ENCODE measurements at regions not wholly inside any gene's neighbourhood (a gene's known extent, or its start where the extent isn't known, plus 50 kb on each side); places are given as distances from the start of the nearest gene placed in this dataset.

DNA sequence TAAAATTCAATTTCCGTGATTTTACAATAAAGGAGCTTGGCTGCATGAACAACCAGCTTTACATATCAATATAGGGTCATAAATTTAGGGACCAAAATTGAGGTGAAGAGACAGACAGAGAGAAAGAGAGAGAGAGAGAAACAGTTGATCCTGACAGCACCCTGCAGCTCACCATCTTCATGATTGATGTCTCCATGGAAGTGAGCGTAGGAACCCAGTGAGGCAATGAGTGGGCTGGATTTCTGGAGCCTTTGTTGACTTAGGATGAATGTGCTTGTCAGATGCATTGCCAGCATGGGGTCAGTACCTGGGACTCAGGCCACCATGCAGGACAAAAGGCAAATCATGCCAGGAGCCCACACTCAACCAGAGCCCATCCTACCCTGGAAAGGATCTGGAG, 165.1 kb upstream of the SYNDIG1 start:
- no peak overlapping the region for H3K4me3 Mint-ChIP-seq
- CTCF ChIA-PET, result no interaction called here
- no peaks in the 10 kb centered on the region for H3K36me3 Mint-ChIP-seq
- H3K9me3 Mint-ChIP-seq (ENCODE audit: low read depth), result no peaks in the 10 kb centered on the region
- no peaks in the 10 kb centered on the region for H3K4me1 Mint-ChIP-seq
- H3K27me3 Mint-ChIP-seq, result peaks cover 20% of the 10 kb centered on the region
- DNase-seq (no peak), ATAC-seq (no peak)
- no peak overlapping the region for H3K27ac Mint-ChIP-seq

DNA sequence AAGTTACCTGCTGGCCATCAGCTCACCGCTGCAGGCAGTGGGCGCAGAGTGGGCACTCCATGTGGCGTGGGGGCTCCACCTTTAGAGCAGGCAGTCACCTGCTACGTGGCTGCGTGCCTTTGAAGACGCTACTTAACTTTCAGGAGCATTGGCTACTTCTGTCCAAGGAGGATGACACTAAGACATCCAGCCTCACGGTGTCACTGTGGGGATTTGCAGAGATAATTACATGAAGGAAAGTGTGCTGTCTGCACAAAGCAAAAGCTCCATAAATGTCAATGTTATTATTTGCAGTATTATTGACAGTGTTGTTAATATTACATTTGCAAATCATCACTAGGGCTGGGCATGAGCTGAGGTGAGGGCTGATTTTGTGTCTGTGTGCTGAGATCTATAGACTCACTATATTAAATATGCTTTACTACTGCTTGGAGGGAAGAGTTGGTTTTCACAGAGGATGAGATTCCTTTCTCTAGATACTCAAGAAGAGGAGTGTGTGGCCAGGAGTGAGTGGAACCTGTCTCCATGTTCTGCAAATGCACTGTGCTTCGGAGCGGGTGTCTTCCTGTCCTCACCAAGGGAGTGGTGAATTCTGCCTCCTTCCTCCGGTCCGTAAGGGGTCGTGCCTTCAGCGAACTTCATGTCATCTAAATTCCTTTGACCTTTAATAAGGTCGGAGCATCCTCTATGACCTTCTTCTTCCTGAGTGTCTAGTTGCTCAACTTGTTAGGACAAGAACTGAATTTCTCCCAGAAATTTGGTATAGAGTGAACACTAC, 165.8 kb upstream of the SYNDIG1 start:
- CTCF ChIA-PET, result no interaction called here
- DNase-seq, result no peak
- Mint-ChIP-seq H3K36me3 (no peaks in the 10 kb centered on the region), H3K4me1 (no peaks in the 10 kb centered on the region), H3K27me3 (peaks cover 26% of the 10 kb centered on the region), H3K27ac (no peak overlapping the region), H3K4me3 (no peak overlapping the region), H3K9me3 (ENCODE audit: low read depth) (no peaks in the 10 kb centered on the region)
- no peak for ATAC-seq

DNA sequence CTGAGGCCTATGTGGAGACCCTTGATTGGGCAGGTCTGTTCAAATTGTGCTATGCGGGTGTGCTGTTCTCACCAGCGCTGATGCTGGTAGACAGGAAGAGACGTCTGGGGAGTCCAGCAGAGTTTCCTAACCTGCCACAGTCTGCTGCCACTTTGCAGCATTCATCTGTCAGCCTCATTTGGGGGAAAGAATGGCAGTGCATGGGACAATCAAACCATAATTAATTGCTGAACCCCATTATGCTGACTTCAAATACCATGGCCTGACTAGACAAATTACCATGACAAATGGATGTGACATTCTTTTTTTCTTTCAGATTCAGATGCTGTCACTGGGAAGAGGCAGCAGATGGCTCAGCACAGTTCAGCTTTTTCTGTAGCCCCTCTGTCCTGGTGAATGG, 171.4 kb upstream of the SYNDIG1 start:
- ATAC-seq (no peak), DNase-seq (no peak)
- H3K27ac Mint-ChIP-seq, result no peak overlapping the region
- H3K27me3 Mint-ChIP-seq, result peaks cover 27% of the 10 kb centered on the region
- no peaks in the 10 kb centered on the region for H3K36me3 Mint-ChIP-seq
- CTCF ChIA-PET, result no interaction called here
- H3K9me3 Mint-ChIP-seq (ENCODE audit: low read depth), result no peaks in the 10 kb centered on the region
- H3K4me3 Mint-ChIP-seq, result no peak overlapping the region
- no peaks in the 10 kb centered on the region for H3K4me1 Mint-ChIP-seq

DNA sequence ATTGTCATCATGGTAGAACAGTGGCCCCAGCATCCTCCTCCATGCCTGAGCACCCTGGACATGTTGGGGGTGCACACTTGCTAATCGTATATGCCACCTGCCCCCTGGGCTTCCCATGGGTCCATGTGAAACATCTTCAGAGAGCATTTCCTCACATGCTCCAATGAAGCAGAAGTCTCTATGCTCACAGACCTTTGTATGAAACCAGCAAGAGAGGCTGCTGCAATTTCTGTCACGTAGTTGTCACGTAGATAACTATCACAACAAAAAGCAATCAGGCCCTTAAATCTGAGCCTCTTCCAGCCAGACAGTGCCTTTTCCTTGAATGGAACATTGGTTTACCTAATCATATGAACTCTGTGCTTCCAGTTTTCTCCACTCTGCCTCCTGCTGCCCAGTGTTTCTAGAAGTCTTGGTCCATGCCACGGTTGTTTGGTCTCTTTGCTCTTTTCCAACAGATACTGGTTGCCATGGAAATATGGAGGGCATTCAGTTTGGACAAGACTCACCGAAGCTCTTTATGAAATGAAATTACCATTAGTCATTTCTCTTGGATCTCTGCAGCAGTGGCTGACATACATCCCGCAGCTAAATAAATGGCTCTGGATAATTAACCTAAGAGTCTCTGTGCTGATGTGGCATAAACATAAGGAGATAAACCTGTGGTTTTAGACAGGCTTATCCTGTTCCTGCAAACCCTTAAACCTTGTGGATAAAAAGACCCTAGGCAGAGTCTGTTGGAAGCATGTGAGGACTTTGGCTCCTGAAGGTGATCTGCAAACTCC, 172.8 kb upstream of the SYNDIG1 start:
- no peaks in the 10 kb centered on the region for H3K9me3 Mint-ChIP-seq (ENCODE audit: low read depth)
- H3K27ac Mint-ChIP-seq, result no peak overlapping the region
- ATAC-seq, result no peak
- CTCF ChIA-PET, result no interaction called here
- no peak for DNase-seq
- H3K36me3 Mint-ChIP-seq, result peaks cover 2% of the 10 kb centered on the region
- no peak overlapping the region for H3K4me3 Mint-ChIP-seq
- peaks cover 23% of the 10 kb centered on the region for H3K27me3 Mint-ChIP-seq
- H3K4me1 Mint-ChIP-seq, result no peaks in the 10 kb centered on the region

DNA sequence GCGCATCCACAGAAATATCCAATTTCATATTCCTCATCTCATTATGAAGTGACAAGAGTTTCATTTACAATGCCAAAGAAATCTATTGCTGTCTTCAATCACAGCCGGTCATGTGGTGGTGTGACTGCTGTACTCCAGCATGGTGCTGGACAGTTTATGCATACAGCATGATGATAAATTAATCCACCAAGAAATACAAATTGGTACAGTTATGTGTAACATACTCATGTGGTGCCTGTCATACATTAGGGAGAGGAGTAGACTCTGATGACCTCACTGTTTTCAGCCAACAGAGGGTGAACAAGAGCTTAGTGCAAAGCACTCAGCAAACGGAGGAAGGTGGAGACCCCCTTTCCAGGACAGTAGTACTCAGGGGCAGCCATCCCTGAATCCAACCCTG, 178.4 kb upstream of the SYNDIG1 start:
- ATAC-seq, result no peak
- Mint-ChIP-seq H3K27me3 (peaks cover 9% of the 10 kb centered on the region), H3K9me3 (ENCODE audit: low read depth) (peaks cover 5% of the 10 kb centered on the region), H3K27ac (no peak overlapping the region), H3K4me3 (no peak overlapping the region), H3K4me1 (peaks cover 22% of the 10 kb centered on the region), H3K36me3 (peaks cover 7% of the 10 kb centered on the region)
- CTCF ChIA-PET, result no interaction called here
- DNase-seq, result no peak

DNA sequence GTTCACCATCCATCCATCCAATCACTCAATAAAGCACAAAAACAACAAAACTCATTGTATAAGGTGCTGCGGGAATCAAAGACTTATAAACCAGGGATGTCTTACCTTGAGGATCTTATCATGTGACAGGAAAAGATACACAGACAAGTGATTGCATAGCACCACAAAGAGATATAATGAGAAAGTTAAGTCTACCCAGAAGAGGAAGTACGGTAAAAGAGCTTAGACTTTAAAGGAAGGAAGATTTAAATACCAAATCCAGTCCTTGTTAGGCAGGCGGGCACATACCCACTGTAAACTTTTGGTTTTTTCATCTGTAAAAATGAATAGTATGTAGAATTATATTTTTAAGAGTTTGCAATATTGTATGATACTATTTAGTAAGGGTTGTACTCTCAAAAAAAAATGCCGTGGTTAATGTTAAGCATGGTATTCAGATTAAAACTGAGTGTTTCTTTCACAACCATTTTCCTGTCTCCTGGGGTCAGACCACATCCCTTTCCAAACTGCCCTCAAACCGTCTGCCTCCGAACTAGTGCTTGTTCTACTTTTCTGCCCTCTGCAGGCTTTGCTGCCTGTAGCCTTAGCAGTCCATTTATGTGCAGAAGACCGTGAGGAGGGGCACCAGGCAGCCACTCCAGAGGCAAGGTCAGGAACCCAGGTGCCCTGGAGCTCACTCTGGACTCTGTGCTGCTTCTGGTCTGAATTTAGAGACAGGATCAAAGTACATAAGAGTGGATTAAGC, 179.5 kb upstream of the SYNDIG1 start:
- peaks cover 6% of the 10 kb centered on the region for H3K27me3 Mint-ChIP-seq
- H3K4me3 Mint-ChIP-seq, result peak overlapping the region; percentile 4
- ATAC-seq (peak; percentile 85), DNase-seq (peak; percentile 81)
- CTCF ChIA-PET, result no interaction called here
- peaks cover 7% of the 10 kb centered on the region for H3K36me3 Mint-ChIP-seq
- H3K4me1 Mint-ChIP-seq, result peaks cover 22% of the 10 kb centered on the region
- peaks cover 5% of the 10 kb centered on the region for H3K9me3 Mint-ChIP-seq (ENCODE audit: low read depth)
- peak overlapping the region; percentile 66 for H3K27ac Mint-ChIP-seq

DNA sequence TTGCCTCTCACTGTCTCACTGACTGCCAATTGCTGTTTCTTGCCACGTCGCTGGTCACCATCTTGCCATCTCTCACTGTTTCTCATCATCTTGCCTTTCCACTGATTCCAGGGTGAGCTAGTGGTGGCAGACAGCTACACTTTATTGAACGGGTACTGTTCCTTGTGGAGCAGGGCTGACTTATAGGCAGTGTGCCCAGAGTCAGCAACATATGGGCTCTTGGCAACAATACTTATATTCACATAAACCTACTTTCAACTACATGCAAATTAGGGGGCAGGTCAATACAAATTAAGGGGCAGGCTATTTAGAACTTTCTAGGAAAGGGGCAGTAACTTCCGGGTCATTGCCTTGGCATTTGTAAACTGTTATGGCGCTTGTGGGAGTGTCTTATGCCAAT, 186.2 kb upstream of the SYNDIG1 start:
- DNase-seq, result no peak
- CTCF ChIA-PET, result no interaction called here
- ATAC-seq, result no peak

DNA sequence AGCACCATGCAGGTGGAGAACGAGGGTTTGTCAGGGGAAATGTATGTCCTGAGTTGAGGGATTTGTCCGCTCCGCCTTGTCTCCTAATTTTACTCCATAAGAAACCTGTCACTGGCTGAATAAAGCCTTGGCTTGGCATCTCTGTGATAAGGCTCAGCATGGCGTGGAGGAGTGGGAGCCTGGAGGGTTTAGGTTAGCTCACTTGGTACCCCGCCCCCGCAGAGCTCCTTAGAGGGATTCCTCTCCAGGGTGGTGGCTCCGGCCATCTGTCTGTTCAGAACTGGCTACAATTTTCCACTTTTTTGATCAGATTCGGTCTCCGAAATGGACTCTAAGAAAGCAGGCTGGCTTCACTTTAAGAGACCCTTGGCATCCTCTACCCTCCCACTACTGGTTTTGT, 192.2 kb upstream of the SYNDIG1 start:
- H3K4me1 Mint-ChIP-seq, result peaks cover 5% of the 10 kb centered on the region
- no peak overlapping the region for H3K4me3 Mint-ChIP-seq
- peaks cover 8% of the 10 kb centered on the region for H3K27me3 Mint-ChIP-seq
- no peaks in the 10 kb centered on the region for H3K36me3 Mint-ChIP-seq
- CTCF ChIA-PET, result interaction anchor here (1.2 kb wide), 1 partner anchor 18 kb away, joined by 3 read pairs; no protein-coding TSS in a partner anchor
- no peak overlapping the region for H3K27ac Mint-ChIP-seq
- DNase-seq (no peak), ATAC-seq (no peak)
- H3K9me3 Mint-ChIP-seq (ENCODE audit: low read depth), result no peaks in the 10 kb centered on the region

More for the DNA sequence above, 186.2 kb upstream of the SYNDIG1 start:
- Mint-ChIP-seq H3K9me3 (ENCODE audit: low read depth) (peaks cover under 1% of the 10 kb centered on the region), H3K4me1 (peaks cover under 1% of the 10 kb centered on the region), H3K36me3 (no peaks in the 10 kb centered on the region), H3K27me3 (peaks cover 10% of the 10 kb centered on the region), H3K27ac (no peak overlapping the region), H3K4me3 (no peak overlapping the region)

DNA sequence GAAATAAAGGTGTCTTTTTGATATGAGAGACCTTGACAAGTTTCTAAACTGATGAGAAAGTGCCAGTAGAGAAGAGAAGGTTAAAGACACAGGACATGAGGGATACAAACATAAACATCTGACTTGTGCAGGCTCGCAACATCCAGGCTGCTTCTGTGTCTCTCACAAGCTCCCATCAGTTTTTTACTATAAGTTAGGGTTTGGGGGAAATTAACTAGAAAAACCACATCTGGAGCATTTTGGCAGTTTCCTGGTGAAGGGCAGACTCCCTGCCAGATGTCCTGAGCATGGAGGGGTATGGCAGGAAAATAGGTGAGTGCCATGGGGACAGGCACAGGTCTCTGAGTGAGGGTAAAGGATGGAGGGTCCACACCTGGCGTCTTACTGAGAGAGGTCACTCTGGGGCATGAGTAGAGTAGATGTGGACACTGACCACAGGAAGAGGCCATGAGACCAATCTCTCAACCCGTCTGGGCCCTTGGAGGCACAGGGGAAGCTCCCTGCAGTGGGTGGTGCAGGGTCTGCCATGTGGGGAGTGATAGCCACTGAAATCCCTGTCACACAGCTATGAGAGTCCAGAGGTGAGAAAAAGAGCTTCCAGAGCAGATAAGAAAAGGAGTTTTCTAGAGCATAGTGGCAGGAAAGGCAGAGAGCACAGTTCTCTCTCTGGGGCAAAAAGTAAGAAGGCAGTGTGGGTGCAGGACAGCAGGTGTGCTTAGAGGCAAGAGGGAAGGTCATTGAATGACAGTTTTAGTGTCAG, 193.3 kb upstream of the SYNDIG1 start:
- H3K36me3 Mint-ChIP-seq, result no peaks in the 10 kb centered on the region
- CTCF ChIA-PET, result no interaction called here
- DNase-seq (no peak), ATAC-seq (no peak)
- peaks cover 5% of the 10 kb centered on the region for H3K4me1 Mint-ChIP-seq
- no peaks in the 10 kb centered on the region for H3K9me3 Mint-ChIP-seq (ENCODE audit: low read depth)
- no peak overlapping the region for H3K4me3 Mint-ChIP-seq
- H3K27ac Mint-ChIP-seq, result no peak overlapping the region
- peaks cover 9% of the 10 kb centered on the region for H3K27me3 Mint-ChIP-seq

DNA sequence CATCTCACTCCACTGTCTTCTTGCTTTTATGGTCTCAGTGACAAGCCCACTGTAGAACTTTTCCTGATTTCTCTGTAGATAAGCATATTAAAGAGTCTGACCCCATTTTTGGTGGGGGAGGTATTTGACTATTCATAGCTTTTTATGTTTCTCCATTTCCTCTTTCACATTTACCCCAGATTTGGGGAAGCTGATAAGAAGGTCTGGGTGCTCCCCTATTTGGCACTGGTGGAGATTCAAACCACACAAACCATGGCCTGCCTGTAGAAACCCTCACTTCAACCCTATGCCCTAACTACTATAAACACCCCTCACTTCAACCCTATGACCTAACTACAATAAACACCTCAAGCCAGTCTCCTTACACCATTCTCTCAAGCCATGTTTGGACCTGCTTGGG, 196.2 kb upstream of the SYNDIG1 start:
- no peak overlapping the region for H3K27ac Mint-ChIP-seq
- no peaks in the 10 kb centered on the region for H3K9me3 Mint-ChIP-seq (ENCODE audit: low read depth)
- ATAC-seq (no peak), DNase-seq (no peak)
- peaks cover 5% of the 10 kb centered on the region for H3K4me1 Mint-ChIP-seq
- H3K27me3 Mint-ChIP-seq, result peaks cover 7% of the 10 kb centered on the region
- CTCF ChIA-PET, result no interaction called here
- no peak overlapping the region for H3K4me3 Mint-ChIP-seq
- no peaks in the 10 kb centered on the region for H3K36me3 Mint-ChIP-seq

DNA sequence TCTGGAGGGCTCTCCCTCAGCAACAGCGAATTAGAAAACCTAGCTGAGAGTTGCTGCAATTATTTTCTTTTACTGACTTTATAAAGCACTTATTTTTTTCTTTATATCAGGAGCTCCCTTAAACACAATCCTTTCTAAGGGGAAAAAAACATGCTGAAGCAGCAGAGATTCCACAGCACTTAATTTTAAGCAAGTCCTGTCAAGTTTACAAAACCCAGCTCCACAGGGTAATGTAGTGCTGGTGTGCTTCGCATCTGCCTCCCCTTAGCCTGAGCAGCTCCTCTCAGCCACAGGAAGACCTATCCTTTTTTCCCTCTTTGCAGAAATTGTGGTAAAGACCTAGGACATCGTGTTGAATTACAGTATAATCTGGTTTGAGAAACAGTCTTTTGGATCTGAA, 208.1 kb upstream of the SYNDIG1 start:
- Mint-ChIP-seq H3K9me3 (ENCODE audit: low read depth) (no peaks in the 10 kb centered on the region), H3K4me3 (no peak overlapping the region), H3K27me3 (peaks cover 35% of the 10 kb centered on the region), H3K4me1 (no peaks in the 10 kb centered on the region), H3K27ac (no peak overlapping the region), H3K36me3 (no peaks in the 10 kb centered on the region)
- CTCF ChIA-PET, result interaction anchor here (1.4 kb wide), 1 partner anchor 11 kb away, joined by 3 read pairs; no protein-coding TSS in a partner anchor
- DNase-seq, result no peak
- no peak for ATAC-seq

DNA sequence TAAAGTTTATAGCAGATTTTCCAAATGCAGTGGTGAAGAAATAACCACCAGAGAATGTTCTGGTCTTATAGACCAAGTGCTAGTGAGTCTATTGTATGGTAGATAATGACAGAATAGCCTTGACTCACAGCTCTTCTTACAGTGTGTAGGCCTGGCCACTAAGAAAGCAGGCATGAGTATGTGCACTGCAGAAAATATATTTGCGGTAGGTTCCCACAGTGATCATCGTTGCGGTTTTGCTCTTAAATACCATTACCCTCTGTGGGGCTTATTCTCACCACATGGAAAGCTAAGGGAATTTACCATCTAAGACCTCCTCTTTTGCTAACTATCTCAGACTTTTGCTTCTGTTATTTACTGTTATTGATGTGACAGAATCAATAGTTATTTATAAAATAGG, 212.3 kb upstream of the SYNDIG1 start:
- CTCF ChIA-PET, result no interaction called here

DNA sequence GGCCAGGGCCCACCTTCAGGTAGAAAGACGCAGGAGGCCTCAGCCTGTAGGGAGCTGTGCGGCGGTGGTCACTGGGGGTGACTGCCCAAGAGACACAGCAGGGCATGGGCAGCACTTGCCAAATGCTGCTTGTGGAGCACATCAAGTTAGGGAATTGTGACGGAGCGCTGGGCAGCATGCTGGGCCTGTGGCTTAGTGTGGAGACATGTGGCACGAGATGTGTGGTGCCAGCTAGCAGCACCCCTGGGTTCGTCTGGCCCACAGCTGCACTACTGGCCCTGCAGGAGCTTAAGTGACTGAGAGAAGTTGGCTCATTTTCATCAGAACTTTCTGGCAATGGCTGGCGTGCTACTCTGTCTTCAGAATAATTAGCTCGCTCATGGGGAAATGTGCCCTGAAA, 213.1 kb upstream of the SYNDIG1 start:
- DNase-seq, result no peak
- CTCF ChIA-PET, result no interaction called here
- Mint-ChIP-seq H3K4me3 (no peak overlapping the region), H3K27me3 (peaks cover 18% of the 10 kb centered on the region), H3K27ac (no peak overlapping the region), H3K36me3 (no peaks in the 10 kb centered on the region), H3K4me1 (no peaks in the 10 kb centered on the region), H3K9me3 (ENCODE audit: low read depth) (no peaks in the 10 kb centered on the region)
- no peak for ATAC-seq

More for the DNA sequence above, 212.3 kb upstream of the SYNDIG1 start:
- DNase-seq (no peak), ATAC-seq (no peak)
- H3K27me3 Mint-ChIP-seq, result peaks cover 16% of the 10 kb centered on the region
- no peak overlapping the region for H3K4me3 Mint-ChIP-seq
- H3K9me3 Mint-ChIP-seq (ENCODE audit: low read depth), result no peaks in the 10 kb centered on the region
- no peaks in the 10 kb centered on the region for H3K36me3 Mint-ChIP-seq
- no peaks in the 10 kb centered on the region for H3K4me1 Mint-ChIP-seq
- no peak overlapping the region for H3K27ac Mint-ChIP-seq
